ENCODE measurements at regions not wholly inside any gene's neighbourhood (a gene's known extent, or its start where the extent isn't known, plus 50 kb on each side); places are given as distances from the start of the nearest gene placed in this dataset.
"Not testable (repeated sequence)": the region's sequence is repeated elsewhere in the genome, so short reads cannot be mapped to it uniquely, and the experiment has no call there.

DNA sequence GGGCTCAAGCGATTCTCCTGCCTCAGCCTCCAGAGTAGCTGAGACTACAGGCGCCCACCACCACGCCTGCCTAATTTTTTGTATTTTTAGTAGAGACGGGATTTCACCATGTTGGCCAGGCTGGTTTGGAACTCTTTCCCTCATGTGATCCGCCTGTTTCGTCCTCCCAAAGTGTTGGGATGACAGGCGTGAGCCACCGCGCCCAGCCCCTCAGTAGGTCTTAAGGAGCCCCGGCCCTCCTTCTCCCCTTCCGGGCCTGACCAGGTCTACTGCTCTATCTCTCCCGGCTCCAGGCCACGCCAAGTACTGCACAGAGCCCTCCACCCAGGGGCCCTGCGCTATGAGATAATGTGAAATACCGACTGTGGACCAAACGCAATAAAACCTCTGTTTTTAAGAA lies 785.5 kb downstream of the FOXD4L5 start:
- DNase-seq (ENCODE audit: low read depth) = not testable (repeated sequence)

DNA sequence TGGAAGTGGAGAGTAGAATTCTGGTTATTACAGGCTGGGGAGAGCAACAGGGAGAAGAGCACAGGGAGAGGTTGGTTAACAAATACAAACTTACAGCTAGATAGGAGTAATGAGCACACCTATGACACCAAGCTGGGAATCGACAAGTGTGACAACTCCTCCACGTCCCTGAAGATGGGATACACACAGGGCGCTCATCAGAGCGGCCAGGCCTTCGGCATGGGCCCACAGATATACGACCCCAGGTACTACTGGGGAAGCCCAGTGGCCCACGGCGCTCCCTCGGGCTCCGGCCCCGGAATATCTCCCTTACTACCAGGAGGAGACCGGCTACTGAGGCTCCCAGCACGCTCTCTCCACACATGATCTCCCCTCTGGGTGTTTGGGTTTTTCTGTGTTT lies 786.6 kb downstream of the FOXD4L5 start:
- not testable (repeated sequence) for DNase-seq (ENCODE audit: low read depth)

DNA sequence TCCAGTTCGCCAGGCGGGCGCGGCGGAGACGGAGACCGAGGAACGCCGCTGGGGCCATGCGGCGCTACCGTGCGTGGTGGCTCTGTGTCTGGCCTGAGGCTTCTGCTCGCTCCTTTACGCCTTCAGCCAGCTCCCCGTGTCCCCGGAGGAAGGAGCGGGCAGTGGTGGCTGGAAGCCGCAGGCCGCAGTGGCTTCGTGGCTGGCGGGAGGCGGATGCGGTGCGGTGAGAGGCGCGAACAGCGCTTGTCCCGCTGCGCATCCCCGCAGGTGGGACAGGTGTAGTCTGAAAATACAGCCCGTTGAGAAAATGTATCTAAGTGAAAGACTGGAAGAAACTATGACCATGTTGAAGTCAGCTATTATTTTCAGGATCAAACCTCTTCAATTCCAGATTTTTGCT lies 796.5 kb downstream of the FOXD4L5 start:
- DNase-seq (ENCODE audit: low read depth) = not testable (repeated sequence)

DNA sequence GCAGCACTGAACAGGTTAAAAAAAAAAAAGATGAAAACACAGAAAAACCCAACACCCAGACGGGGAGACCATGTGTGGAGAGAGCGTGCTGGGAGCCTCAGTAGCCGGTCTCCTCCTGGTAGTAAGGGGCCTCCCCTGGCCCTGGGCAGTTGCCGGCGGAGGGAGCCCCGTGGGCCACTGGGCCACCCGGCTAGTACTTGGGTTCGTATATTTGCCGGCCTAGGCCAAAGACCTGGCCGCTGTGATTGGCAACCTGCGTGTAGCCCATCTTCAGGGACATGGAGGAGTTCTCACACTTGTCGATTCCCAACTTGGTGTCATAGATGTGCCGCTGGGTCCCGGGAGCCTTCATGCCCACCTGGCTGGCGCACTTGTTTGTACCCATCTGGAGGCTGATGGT lies 798.9 kb downstream of the FOXD4L5 start:
- DNase-seq (ENCODE audit: low read depth) = not testable (repeated sequence)

DNA sequence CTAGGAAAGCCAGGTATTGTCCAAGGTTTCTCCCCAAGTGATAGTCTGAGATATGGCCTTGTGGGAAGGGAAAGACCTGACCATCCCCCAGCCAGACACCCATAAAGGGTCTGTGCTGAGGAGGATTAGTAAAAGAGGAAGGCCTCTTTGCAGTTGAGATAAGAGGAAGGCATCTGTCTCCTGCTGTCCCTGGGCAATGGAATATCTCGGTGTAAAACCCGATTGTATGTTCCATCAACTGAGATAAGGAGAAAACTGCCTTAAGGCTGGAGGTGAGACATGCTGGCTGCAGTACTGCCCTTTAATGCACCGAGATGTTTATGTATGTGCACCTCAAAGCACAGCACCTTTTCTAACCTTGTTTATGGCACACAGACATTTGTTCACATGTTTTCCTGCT lies 805.9 kb downstream of the FOXD4L5 start:
- not testable (repeated sequence) for DNase-seq (ENCODE audit: low read depth)

DNA sequence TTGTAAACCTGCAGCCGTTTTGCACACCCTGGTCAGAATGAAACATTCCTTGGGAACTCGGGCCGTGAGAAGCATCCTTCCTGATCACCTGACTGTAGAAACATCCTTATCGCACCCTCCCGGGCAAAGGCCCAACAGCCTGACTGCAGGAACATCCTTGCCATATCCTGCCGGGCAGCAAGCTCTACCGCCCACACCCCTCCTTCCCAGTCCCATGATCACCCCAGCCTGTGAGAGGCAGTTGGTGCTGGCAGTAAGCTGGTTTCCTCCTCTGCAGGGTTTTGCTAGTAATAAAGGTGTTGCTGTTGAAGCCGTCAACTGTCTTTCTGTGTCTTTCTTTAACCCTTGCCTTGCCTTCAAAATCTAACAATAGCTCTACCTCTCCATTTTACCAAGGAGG lies 816.1 kb downstream of the FOXD4L5 start:
- DNase-seq (ENCODE audit: low read depth) = not testable (repeated sequence)

DNA sequence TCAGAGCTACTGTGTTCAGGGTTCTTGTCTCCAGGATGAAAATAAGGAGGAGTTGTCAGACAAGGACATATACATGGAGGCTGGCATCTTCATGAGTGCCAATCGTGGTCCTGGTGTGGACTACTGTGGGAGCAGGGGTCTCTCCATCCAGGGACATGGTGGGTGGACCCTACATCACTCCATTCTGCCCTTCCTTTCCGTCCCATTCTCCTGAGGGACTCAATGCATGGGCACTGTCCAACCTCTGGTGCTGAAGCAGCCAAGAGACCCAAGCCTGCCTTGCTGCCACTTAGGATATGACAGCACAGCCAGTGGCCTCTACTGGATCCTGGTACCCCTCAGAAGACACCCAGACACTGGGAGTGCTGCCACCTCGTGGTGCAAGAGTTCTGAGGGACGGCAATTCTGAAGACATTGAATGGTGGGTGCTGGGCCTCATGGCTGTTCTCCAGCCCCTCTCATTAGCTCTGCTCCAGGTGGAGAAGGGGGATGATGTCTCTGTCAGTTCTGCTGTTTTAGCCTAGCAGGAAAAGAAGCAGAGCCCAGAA lies 818.9 kb downstream of the FOXD4L5 start:
- DNase-seq (ENCODE audit: low read depth) = not testable (repeated sequence)

DNA sequence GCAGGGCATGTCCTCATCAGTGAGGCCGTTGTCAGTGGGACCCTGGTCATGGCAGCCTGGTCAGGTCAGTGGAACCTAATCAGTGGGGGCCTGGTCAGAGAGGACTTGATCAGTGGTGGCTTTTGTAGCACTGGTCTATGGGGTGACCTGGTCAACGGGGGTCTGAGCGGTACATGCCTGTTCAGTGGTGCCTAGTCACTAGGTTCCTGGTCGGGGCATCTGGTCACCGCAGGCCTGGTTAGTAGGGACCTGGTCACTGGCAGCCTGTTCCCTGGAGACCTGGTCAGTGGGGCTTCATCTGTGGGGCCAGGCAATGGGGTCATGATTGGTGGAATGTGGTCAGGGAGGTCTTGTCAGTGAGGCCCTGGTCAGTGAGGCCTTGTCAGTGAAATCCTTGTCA lies 823.1 kb downstream of the FOXD4L5 start:
- DNase-seq (ENCODE audit: low read depth) = not testable (repeated sequence)

DNA sequence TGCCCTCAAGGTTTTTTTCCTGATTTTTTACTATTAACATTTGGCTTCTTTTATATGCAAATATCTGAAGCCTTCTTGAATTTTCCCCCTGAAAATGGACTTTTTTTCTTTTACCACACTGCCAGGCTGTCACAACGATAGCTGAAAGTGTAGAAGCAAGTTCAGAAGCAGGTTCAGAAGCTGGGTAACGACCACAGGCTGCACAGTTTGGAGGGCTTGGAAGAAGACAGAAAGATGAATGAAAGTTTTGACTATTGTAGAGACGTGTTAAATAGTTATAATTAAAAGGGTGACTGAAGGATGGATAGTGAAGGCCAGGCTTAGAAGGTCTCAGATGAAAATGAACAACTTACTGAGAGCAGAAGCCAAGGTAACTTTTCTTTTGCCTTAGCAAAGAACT lies 826.4 kb downstream of the FOXD4L5 start:
- not testable (repeated sequence) for DNase-seq (ENCODE audit: low read depth)

DNA sequence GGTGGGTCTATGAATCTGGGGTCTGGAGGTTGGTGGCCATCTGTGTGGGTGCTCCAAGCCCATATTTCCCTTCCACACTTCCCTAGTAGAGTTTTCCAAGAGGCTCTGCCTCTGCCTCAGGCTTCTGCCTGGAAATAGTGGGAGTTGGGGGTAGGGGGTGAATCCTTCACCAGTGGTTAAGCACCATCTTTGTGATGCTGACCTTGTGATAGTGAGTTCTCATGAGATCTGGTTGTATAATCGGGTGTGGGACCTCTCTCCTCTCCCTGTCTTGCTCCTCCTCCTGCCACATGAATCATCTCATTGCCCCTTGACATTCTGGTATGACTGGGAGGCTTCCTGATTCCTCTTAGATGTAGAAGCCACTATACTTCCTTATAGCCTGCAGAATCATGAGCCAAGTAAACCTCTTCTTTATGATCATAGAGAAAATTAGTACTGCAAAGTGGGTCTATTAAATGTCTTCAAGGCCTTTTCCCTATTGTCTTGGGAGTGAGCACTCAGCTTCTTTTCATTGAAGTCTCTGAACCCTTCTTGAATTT lies 829.8 kb downstream of the FOXD4L5 start:
- DNase-seq (ENCODE audit: low read depth) = not testable (repeated sequence)

DNA sequence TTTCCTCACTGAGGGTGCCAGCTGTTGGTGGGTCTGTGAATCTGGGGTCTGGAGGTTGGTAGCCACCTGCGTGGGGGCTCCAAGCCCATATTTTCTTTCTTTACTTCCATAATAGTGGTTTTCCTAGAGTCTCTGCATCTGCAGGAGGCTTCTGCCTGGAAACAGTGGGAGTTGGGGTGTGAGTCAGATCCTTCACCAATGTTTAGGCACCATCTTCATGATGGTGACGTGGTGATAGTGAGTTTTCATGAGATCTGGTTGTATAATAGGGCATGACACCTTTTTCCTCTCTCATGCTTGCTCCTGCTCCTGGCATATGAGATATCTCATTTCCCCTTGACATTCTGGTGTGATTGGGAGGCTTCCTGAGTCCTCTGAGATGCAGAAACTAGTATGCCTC lies 832.9 kb downstream of the FOXD4L5 start:
- DNase-seq (ENCODE audit: low read depth) = peak; percentile 1

DNA sequence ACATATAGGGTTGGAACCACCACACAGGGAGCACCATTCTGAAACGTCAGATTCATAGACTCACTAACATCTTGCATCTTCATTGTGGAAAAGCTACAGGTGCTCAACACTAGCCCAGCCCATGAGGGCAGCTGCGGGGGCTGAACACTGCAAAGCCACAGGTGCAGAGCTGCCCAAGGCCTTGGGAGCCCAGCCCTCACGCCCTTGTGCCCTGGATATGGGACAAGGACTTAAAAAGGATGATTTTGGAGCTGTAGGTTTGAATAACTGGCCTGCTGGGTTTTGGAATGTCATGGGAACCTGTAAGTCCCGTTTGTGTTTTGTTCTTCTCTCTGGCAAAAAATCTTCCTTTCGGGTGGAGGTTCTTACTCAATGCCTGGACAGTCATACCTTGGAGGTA lies 834.4 kb downstream of the FOXD4L5 start:
- not testable (repeated sequence) for DNase-seq (ENCODE audit: low read depth)

DNA sequence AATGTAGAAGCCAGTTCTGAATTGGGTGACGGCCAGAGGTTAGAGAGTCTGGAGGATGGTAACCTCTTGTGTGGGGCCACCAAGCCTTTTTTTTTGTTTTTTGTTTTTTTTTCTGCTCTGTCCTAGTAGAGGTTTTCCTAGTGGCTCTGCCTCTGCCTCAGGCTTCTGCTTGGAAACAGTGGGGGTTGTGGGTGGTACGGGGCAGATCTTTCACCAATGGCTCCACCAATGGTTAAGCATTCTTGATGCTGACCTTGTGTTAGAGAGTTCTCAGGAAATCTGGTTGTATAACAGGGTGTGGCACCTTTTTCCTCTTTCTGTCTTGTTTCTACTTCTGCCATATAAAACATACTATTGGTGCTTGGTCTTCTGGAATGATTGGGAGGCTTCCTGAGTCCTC lies 836.0 kb downstream of the FOXD4L5 start:
- not testable (repeated sequence) for DNase-seq (ENCODE audit: low read depth)

DNA sequence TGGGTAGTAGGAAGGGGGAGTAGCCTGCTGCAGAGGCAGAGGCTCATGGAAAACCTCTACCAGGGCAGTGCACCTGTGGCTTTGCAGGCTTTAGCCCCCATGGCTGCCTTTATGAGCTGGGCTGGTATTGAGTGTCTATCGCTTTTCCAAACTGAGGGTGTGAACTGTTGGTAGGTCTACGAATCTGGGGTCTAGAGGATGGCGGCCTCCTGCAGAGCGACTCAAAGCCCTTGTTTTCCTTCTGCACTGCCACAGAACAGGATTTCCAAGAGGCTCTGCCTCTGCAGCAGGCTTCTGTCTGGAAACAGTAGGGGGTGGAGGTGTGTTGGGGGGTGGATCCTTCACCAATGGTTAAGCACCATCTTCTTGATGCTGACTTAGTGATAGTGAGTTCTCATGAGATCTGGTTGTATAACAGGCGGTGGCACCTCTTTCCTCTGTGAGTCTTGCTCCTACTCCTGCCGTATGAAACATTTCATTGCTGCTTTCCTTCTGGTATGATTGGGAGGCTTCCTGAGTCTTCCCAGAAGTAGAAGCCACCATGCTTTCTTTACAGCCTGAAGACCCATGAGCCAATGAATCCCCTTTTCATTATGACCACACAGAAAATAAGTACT lies 840.0 kb downstream of the FOXD4L5 start:
- not testable (repeated sequence) for DNase-seq (ENCODE audit: low read depth)

DNA sequence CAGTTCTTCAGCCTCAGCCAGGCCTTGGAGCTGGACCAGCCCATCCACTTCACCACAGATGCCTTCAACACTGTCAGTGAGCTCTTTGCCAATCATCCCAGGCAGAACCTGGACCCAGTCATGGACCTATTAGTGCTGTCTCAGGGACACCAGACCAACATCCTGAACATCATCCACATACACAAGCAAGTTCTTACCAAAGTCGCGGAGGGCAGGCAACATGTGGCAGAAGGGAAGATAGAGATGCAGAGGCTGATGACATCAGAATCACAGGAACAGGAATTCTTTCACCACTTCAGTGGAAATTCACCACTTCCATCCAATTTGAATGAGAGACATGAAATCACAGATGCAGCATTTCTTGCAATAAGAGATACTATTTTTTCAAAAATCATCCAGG lies 845.3 kb downstream of the FOXD4L5 start:
- DNase-seq (ENCODE audit: low read depth) = not testable (repeated sequence)

Measured in ELR (cell line).